DND-41 (cell line): ENCODE measurements at regions not wholly inside any gene's neighbourhood (a gene's known extent, or its start where the extent isn't known, plus 50 kb on each side); places are given as distances from the start of the nearest gene placed in this dataset.
A peak's percentile ranks its signal among the peaks of the same experiment; 100 is the strongest.
"Not testable (repeated sequence)": the region's sequence is repeated elsewhere in the genome, so short reads cannot be mapped to it uniquely, and the experiment has no call there.

Source experiments
- ATAC-seq: fragments of 200-7000 bp; cut with Tn5 transposase; 3 replicates; pipeline ENCODE4 v1.9.1; 2021; ENCODE audit warnings: low read depth; ENCODE audit not compliant: insufficient read depth
- DNase-seq: peaks from one replicate; pipeline ENCODE4 v3.0.0-alpha.2; 2020
- H2AFZ ChIP-seq: 2 replicates; pipeline ENCODE4 v1.6.0; 2012; ENCODE audit warnings: low read depth, low read length
- H3K27ac ChIP-seq: 2 replicates; pipeline ENCODE4 v1.5.1; 2012; ENCODE audit warnings: low read length, inconsistent platforms
- H3K27me3 ChIP-seq: fragments of 200-600 bp; sonication (generic); 2 replicates; pipeline ENCODE4 v1.6.0; 2012; ENCODE audit warnings: low read length, mild to moderate bottlenecking, inconsistent platforms; ENCODE audit not compliant: insufficient read depth, poor library complexity
- H3K36me3 ChIP-seq: 2 replicates; pipeline ENCODE4 v1.5.1; 2012; ENCODE audit warnings: low read length, inconsistent platforms; ENCODE audit not compliant: insufficient read depth
- H3K4me1 ChIP-seq: 2 replicates; pipeline ENCODE4 v1.5.1; 2012; ENCODE audit warnings: mild to moderate bottlenecking, low read length; ENCODE audit not compliant: insufficient read depth
- H3K4me2 ChIP-seq: 2 replicates; pipeline ENCODE4 v1.6.0; 2012; ENCODE audit warnings: mild to moderate bottlenecking, moderate library complexity, low read length, inconsistent platforms; ENCODE audit not compliant: insufficient read depth
- H3K4me3 ChIP-seq, 2 experiments: fragments of 200-600 bp in 1 of 2; shearing (Covaris generic) in 1 of 2; 2 replicates each; pipeline ENCODE4 v1.5.1; 2012 to 2016; ENCODE audit warnings: inconsistent platforms in 2 of 2, low read length in 2 of 2, mild to moderate bottlenecking in 2 of 2, low read depth in 1 of 2, moderate library complexity in 1 of 2
- H3K79me2 ChIP-seq: 2 replicates; pipeline ENCODE4 v1.6.0; 2012; ENCODE audit warnings: low read length, inconsistent platforms; ENCODE audit not compliant: insufficient read depth
- H3K9ac ChIP-seq: 2 replicates; pipeline ENCODE4 v1.6.0; 2012; ENCODE audit warnings: low read depth, mild to moderate bottlenecking, inconsistent platforms, low read length, moderate library complexity
- H3K9me3 ChIP-seq: 2 replicates; pipeline ENCODE4 v1.5.1; 2012; ENCODE audit warnings: low read length, moderate library complexity, mild to moderate bottlenecking, inconsistent platforms; ENCODE audit not compliant: insufficient read depth, severe bottlenecking
- H4K20me1 ChIP-seq: 2 replicates; pipeline ENCODE4 v1.6.0; 2012; ENCODE audit warnings: low read length; ENCODE audit not compliant: insufficient read depth
- EZH2 ChIP-seq: IDR thresholded peaks from 3 replicates; pipeline ENCODE4 v1.6.1; 2012; ENCODE audit warnings: borderline replicate concordance, low read depth, mild to moderate bottlenecking, moderate library complexity, low read length, inconsistent platforms; ENCODE audit not compliant: severe bottlenecking
- TF ChIP-seq, protein P1 (sequence below): IDR thresholded peaks from 2 replicates; pipeline ENCODE4 v1.5.1; 2012; ENCODE audit warnings: borderline replicate concordance, low read length, moderate library complexity, mild to moderate bottlenecking; ENCODE audit not compliant: poor library complexity, severe bottlenecking; ENCODE audit errors: extremely low read depth

GRCh38 chr3:16770792-16771191, 114.0 kb upstream of the PLCL2 start:
- Histone ChIP-seq H3K9me3 (no peaks in the 10 kb centered on the region), H3K79me2 (no peaks in the 10 kb centered on the region), H2AFZ (no peak overlapping the region), H3K4me2 (no peak overlapping the region), H3K27ac (no peak overlapping the region), H4K20me1 (no peaks in the 10 kb centered on the region), H3K9ac (no peak overlapping the region), H3K36me3 (no peaks in the 10 kb centered on the region), H3K4me3 (no peak overlapping the region), H3K4me1 (0 out of 2 replicates have a peak, but pooled peaks cover 7% of the 10 kb centered on the region), H3K27me3 (no peaks in the 10 kb centered on the region)
- ATAC-seq (no peak), DNase-seq (no peak)
- no peak for TF ChIP-seq EZH2
- TF ChIP-seq, protein P1, sequence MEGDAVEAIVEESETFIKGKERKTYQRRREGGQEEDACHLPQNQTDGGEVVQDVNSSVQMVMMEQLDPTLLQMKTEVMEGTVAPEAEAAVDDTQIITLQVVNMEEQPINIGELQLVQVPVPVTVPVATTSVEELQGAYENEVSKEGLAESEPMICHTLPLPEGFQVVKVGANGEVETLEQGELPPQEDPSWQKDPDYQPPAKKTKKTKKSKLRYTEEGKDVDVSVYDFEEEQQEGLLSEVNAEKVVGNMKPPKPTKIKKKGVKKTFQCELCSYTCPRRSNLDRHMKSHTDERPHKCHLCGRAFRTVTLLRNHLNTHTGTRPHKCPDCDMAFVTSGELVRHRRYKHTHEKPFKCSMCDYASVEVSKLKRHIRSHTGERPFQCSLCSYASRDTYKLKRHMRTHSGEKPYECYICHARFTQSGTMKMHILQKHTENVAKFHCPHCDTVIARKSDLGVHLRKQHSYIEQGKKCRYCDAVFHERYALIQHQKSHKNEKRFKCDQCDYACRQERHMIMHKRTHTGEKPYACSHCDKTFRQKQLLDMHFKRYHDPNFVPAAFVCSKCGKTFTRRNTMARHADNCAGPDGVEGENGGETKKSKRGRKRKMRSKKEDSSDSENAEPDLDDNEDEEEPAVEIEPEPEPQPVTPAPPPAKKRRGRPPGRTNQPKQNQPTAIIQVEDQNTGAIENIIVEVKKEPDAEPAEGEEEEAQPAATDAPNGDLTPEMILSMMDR, result no peak

DNA sequence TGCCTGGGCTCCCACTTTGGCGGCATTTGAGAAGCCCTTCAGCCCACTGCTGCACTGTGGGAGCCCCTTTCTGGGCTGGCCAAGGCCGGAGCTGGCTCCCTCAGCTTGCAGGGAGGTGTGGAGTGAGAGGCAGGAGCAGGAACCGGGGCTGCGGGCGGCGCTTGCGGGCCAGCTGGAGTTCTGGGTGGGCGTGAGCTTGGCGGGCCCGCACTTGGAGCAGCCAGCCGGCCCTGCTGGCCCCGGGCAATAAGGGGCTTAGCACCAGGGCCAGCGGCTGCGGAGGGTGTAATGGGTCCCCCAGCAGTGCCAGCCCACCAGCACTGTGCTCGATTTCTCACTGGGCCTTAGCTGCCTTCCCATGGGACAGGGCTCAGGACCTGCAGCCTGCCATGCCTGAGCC, 111.2 kb upstream of the PLCL2 start:
- not testable (repeated sequence) for H3K36me3 ChIP-seq, H3K9me3 ChIP-seq, DNase-seq, H3K27me3 ChIP-seq, H3K4me1 ChIP-seq, H3K4me2 ChIP-seq, H4K20me1 ChIP-seq, H2AFZ ChIP-seq, ATAC-seq, H3K4me3 ChIP-seq, H3K9ac ChIP-seq, H3K79me2 ChIP-seq, H3K27ac ChIP-seq

DNA sequence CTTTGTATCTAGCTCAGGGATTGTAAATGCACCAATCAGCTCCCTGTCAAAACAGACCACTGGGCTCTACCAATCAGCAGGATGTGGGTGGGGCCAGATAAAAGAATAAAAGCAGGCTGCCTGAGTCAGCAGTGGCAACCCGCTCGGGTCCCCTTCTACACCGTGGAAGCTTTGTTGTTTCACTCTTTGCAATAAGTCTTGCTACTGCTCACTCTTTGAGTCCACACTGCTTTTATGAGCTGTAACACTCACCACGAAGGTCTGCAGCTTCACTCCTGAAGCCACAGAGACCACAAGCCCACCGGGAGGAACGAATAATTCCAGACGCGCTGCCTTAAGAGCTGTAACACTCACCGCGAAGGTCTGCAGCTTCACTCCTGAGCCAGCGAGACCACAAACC, 110.2 kb upstream of the PLCL2 start:
- H3K4me2 ChIP-seq, H2AFZ ChIP-seq, H3K4me1 ChIP-seq, H3K27ac ChIP-seq, H4K20me1 ChIP-seq, H3K27me3 ChIP-seq, H3K4me3 ChIP-seq, H3K9me3 ChIP-seq, H3K79me2 ChIP-seq, H3K36me3 ChIP-seq, H3K9ac ChIP-seq: not testable (repeated sequence)
- DNase-seq (peak; percentile 65), ATAC-seq (peak; percentile 33; the same call in 1 of the 3 replicates)

GRCh38 chr3:16784973-16785372, 99.8 kb upstream of the PLCL2 start:
- no peaks in the 10 kb centered on the region for H3K36me3 ChIP-seq
- no peak overlapping the region for H3K9ac ChIP-seq
- no peak overlapping the region for H3K4me3 ChIP-seq
- no peaks in the 10 kb centered on the region for H3K9me3 ChIP-seq
- ATAC-seq, result no peak
- H4K20me1 ChIP-seq, result no peaks in the 10 kb centered on the region
- H3K79me2 ChIP-seq, result no peaks in the 10 kb centered on the region
- no peak for DNase-seq
- no peaks in the 10 kb centered on the region for H3K4me1 ChIP-seq
- H3K27ac ChIP-seq, result no peak overlapping the region
- H2AFZ ChIP-seq, result no peak overlapping the region
- TF ChIP-seq, protein P1, result no peak
- no peak for TF ChIP-seq EZH2
- no peak overlapping the region for H3K4me2 ChIP-seq
- no peaks in the 10 kb centered on the region for H3K27me3 ChIP-seq

DNA sequence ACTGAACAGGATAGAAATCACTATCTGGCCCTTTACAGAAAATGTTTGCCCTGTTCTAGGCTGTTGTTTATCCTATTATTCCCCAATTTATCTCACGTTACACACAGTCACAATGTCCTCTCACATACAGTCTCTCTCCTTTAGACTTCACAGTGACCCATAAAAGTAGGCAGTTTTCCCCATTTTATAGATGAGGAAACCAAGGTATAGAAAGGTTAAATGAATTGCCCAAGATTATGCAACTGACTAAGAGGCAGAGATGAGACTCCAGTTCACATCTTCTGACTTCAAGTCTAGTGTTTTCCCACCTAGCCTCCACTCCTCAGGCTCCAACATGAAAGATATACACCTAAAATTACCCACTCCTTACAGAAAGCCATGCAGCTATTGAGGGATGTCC, 99.3 kb upstream of the PLCL2 start:
- TF ChIP-seq EZH2, result no peak
- TF ChIP-seq, protein P1, result no peak
- Histone ChIP-seq H3K79me2 (no peaks in the 10 kb centered on the region), H3K9me3 (no peaks in the 10 kb centered on the region)

More for the DNA sequence above, 99.3 kb upstream of the PLCL2 start:
- H3K4me1 ChIP-seq, result no peaks in the 10 kb centered on the region
- H3K27ac ChIP-seq, result no peak overlapping the region
- DNase-seq (no peak), ATAC-seq (no peak)
- no peak overlapping the region for H2AFZ ChIP-seq
- no peaks in the 10 kb centered on the region for H3K27me3 ChIP-seq
- H3K4me2 ChIP-seq, result no peak overlapping the region
- H3K9ac ChIP-seq, result no peak overlapping the region
- H3K36me3 ChIP-seq, result no peaks in the 10 kb centered on the region
- no peak overlapping the region for H3K4me3 ChIP-seq
- H4K20me1 ChIP-seq, result no peaks in the 10 kb centered on the region
